Gastroesophageal sphincter (tissue), 3 donors: ENCODE measurements at regions not wholly inside any gene's neighbourhood (a gene's known extent, or its start where the extent isn't known, plus 50 kb on each side); places are given as distances from the start of the nearest gene placed in this dataset.

Experiments
- CTCF ChIP-seq, 4 experiments: fragments of 200-600 bp in 2 of 4; fragments of 450-650 bp in 2 of 4; sonication (generic) in 1 of 4; IDR thresholded peaks; one replicate each; pipeline ENCODE4 v1.5.1; 2017 to 2019; ENCODE audit warnings: antibody characterized with exemption in 4 of 4, mild to moderate bottlenecking in 2 of 4, moderate library complexity in 2 of 4
- EP300 ChIP-seq: sonication (generic); formaldehyde crosslinking; IDR thresholded peaks from one replicate; pipeline ENCODE4 v1.6.1; 2017; ENCODE audit warnings: antibody characterized with exemption, mild to moderate bottlenecking
- POLR2A ChIP-seq, 2 donors: fragments of 450-650 bp; IDR thresholded peaks; one replicate each; pipeline ENCODE4 v1.6.1; 2017; ENCODE audit warnings: antibody characterized with exemption in 2 of 2, mild to moderate bottlenecking in 2 of 2, moderate library complexity in 1 of 2

- TF ChIP-seq CTCF (IDR thresholded peaks at IDR 0.05): no peak
- TF ChIP-seq POLR2A (IDR thresholded peaks at IDR 0.05): no peak
- no peak for TF ChIP-seq EP300
Measured at GRCh38 chr13:67588607-67589006, 358.5 kb upstream of the PCDH9 start.
